ENCODE measurements at regions not wholly inside any gene's neighbourhood (a gene's known extent, or its start where the extent isn't known, plus 50 kb on each side); places are given as distances from the start of the nearest gene placed in this dataset.

- DNase-seq, result no peak
These were observed 505.3 kb upstream of the CPEB2 start for GRCh38 chr4:14496969-14497368.

GRCh38 chr4:14504162-14504561 lies 498.1 kb upstream of the CPEB2 start:
- no peak for DNase-seq

GRCh38 chr4:14513471-14513870 lies 488.8 kb upstream of the CPEB2 start:
- DNase-seq, result no peak

- no peak for DNase-seq
These were observed 486.7 kb upstream of the CPEB2 start for GRCh38 chr4:14515556-14515955.

GRCh38 chr4:14518136-14518535 lies 484.1 kb upstream of the CPEB2 start:
- DNase-seq, result no peak

GRCh38 chr4:14520171-14520570 lies 482.1 kb upstream of the CPEB2 start:
- no peak for DNase-seq

- no peak for DNase-seq
These were observed 478.0 kb upstream of the CPEB2 start for GRCh38 chr4:14524276-14524675.

GRCh38 chr4:14528918-14529317 lies 473.4 kb upstream of the CPEB2 start:
- DNase-seq, result no peak

GRCh38 chr4:14529653-14530052 lies 472.6 kb upstream of the CPEB2 start:
- DNase-seq, result no peak

- no peak for DNase-seq
These were observed 469.8 kb upstream of the CPEB2 start for GRCh38 chr4:14532436-14532835.

- no peak for DNase-seq
These were observed 463.0 kb upstream of the CPEB2 start for GRCh38 chr4:14539246-14539645.

- no peak for DNase-seq
These were observed 457.1 kb upstream of the CPEB2 start for GRCh38 chr4:14545163-14545562.

- no peak for DNase-seq
These were observed 456.5 kb upstream of the CPEB2 start for GRCh38 chr4:14545807-14546206.

GRCh38 chr4:14552119-14552518 lies 450.2 kb upstream of the CPEB2 start:
- DNase-seq, result no peak

GRCh38 chr4:14559646-14560045 lies 442.6 kb upstream of the CPEB2 start:
- no peak for DNase-seq

- DNase-seq, result no peak
These were observed 441.7 kb upstream of the CPEB2 start for GRCh38 chr4:14560577-14560976.

GRCh38 chr4:14562901-14563300 lies 439.4 kb upstream of the CPEB2 start:
- DNase-seq, result no peak

- no peak for DNase-seq
These were observed 438.0 kb upstream of the CPEB2 start for GRCh38 chr4:14564281-14564680.

- no peak for DNase-seq
These were observed 435.8 kb upstream of the CPEB2 start for GRCh38 chr4:14566518-14566917.

- no peak for DNase-seq
These were observed 433.9 kb upstream of the CPEB2 start for GRCh38 chr4:14568351-14568750.

- no peak for DNase-seq
These were observed 427.0 kb upstream of the CPEB2 start for GRCh38 chr4:14575289-14575688.

- no peak for DNase-seq
These were observed 426.4 kb upstream of the CPEB2 start for GRCh38 chr4:14575919-14576318.

- DNase-seq, result no peak
These were observed 422.2 kb upstream of the CPEB2 start for GRCh38 chr4:14580061-14580460.

- DNase-seq, result no peak
These were observed 420.5 kb upstream of the CPEB2 start for GRCh38 chr4:14581741-14582140.

- no peak for DNase-seq
These were observed 419.6 kb upstream of the CPEB2 start for GRCh38 chr4:14582677-14583076.

GRCh38 chr4:14583331-14583730 lies 418.9 kb upstream of the CPEB2 start:
- no peak for DNase-seq

Data from NCI-H1436 treated with DMSO at 0.1 percent for 48 hours (cell line).